Activated CD4-positive, alpha-beta T cell treated with anti-CD3 and anti-CD28 coated beads for 1 hour (primary cell): ENCODE measurements at regions not wholly inside any gene's neighbourhood (a gene's known extent, or its start where the extent isn't known, plus 50 kb on each side); places are given as distances from the start of the nearest gene placed in this dataset.
"Not testable (repeated sequence)": the region's sequence is repeated elsewhere in the genome, so short reads cannot be mapped to it uniquely, and the experiment has no call there.

Experiments
- DNase-seq: peaks from one replicate; pipeline ENCODE4 v3.0.0-alpha.2; 2020

DNA sequence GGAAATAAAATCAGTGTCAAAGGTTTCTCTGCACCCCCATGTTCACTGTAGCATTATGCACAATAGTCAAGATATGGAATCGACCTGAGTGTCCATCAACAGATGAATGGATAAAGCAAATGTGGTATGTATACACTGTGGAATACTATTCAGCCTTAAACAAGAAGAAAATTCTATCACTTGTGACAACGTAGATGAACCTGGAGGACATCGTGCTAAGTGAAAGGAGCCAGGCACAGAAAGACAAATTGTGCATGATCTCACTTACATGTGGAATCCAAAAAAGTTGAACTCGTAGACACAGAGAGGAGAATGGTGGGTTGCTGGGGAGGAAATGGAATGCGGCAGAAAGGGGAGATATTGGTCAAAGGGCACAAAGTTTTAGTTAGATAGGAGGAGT lies 136.3 kb upstream of the ESR1 start:
- DNase-seq, result no peak

- no peak for DNase-seq
These were observed 132.9 kb upstream of the ESR1 start for GRCh38 chr6:151674578-151674977.

DNA sequence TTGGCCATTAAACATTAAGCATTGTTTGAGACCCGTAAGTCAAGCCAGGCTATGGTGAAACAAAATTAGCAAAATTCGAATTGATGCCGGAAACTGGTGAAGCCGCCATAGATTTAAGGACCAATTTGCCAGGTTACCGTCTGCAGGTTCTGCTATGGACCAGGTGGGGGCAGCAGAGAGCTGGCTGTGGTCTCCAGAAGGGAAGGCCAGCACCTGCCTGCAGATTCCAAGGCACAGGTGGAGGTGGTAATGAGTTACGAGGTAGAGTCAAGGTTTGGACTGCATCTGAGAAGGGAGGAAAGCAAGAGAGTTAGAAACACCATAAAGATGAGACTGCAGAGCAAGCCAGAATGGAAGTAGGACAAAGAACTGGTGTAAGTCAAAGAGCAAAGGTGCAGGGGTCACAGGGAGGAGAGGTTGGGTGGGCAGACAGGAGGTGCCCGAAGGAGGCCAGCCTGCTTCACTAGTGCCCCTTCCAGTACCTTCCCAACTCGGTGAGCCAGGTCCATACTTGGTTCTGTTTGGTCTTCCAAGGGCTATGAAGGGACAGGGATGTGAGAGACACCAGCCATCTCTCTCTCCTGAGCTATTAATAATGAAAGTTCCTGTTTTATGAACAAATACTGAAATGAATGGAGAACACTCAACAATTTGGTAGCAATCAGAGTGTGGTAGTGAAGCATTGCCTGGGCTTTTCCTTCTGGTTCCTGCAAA lies 131.6 kb upstream of the ESR1 start:
- DNase-seq, result peak; percentile 26

GRCh38 chr6:151676460-151676945 lies 131.0 kb upstream of the ESR1 start:
- no peak for DNase-seq

- no peak for DNase-seq
These were observed 130.1 kb upstream of the ESR1 start for GRCh38 chr6:151677404-151677803.

DNA sequence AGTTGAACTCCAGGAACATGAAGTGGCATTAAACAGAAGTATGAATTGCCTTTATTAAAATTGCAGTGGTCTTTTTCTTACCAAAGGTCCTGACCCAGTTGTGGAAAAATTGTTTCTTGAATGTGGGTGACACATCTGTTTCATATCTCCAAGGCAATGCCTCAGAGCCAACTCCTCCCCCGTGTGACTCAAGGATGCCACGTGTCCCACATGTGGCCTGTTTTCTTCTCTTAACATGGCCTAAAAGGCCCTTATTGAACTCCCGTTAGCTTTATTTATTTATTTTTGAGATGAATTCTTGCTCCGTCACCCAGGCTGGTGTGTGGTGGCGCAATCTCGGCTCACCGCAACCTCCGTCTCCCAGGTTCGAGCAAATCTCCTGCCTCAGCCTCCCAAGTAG lies 128.4 kb upstream of the ESR1 start:
- DNase-seq, result no peak

DNA sequence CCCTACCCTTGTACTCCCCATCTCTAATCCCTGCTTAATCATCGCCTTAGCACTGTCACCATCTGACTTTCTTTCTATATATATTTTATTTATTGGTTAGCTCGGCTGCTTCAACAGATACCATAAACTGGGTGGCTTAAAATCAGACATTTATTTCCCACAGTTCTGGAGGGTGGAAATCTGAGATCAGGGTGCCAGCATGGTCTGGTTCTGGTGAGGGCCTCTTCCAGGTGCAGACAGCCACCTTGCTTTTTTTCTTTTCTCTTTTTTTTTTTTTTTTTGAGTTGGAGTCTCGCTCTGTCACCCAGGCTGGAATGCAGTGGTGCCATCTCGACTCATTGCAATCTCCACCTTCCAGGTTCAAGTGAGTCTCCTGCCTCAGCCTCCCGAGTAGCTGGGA lies 127.5 kb upstream of the ESR1 start:
- no peak for DNase-seq

- no peak for DNase-seq
These were observed 126.5 kb upstream of the ESR1 start for GRCh38 chr6:151680846-151681432.

DNA sequence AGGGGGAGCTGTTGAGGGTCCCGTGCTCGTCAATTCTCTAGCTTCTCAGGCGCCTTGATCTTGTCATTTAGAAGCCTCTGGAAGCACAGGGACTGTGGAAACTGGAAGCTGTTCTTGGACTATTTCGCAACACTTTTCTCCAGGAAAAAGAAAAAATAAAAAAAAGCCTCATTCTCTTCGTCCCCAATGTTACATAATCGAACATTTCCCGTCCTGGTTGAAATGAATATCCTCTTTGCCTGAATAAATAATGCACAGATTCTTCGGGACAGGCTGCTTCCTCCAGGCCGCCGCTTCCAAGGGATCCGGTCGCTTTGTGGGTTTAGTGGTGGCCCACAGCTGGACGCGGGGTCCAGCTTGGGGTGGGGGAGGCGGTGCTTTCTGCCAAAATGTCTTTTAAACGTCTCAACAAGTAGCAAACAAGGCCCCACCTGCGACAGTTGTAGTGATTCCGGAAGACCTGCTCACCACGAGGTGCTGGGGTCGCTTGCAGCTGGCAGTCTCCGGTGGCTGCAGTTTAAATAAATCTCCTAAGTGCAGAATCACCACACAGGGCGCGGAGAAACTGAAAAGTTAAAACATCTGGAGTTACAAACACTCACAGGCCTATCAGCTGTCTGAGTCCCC lies 125.9 kb upstream of the ESR1 start:
- DNase-seq, result no peak

GRCh38 chr6:151682251-151682650 lies 125.2 kb upstream of the ESR1 start:
- DNase-seq, result no peak

DNA sequence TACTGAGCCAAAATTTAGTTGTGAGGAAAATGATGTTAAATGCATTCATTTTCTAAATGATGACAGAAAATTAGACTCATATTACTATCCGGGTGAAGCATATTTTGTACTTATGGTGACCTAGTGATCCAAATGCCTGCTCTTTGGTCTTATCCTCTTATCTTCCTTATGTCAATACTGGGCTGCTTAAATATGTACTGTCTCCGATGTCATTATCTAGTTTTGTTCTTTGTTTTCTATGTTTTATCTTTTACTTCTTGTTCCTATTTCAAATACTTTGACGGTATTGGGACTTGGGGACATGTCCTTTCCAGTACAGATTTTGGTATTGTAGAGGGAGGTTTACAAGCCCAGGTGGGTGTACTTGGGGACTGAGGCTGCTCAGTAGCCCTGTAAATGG lies 124.6 kb upstream of the ESR1 start:
- DNase-seq, result no peak

GRCh38 chr6:151683381-151683780 lies 124.1 kb upstream of the ESR1 start:
- DNase-seq, result no peak

GRCh38 chr6:151689499-151690201 lies 117.8 kb upstream of the ESR1 start:
- no peak for DNase-seq

DNA sequence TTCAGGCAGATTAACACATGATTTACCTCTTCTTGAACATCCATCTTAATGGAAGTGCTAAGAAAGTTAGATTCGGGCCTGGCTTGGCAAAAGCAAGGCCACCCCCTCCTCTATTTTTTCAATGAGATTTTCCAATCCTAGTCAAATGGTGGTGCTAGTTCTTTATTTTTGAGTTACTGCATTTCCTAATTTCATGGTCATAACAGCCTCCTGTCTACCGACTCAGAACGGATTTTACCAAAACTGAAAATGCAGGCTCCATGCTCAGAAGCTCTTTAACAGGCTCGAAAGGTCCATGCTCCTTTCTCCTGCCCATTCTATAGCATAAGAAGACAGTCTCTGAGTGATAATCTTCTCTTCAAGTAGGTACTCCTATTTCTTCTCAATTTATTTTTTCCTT lies 117.2 kb upstream of the ESR1 start:
- DNase-seq, result no peak

DNA sequence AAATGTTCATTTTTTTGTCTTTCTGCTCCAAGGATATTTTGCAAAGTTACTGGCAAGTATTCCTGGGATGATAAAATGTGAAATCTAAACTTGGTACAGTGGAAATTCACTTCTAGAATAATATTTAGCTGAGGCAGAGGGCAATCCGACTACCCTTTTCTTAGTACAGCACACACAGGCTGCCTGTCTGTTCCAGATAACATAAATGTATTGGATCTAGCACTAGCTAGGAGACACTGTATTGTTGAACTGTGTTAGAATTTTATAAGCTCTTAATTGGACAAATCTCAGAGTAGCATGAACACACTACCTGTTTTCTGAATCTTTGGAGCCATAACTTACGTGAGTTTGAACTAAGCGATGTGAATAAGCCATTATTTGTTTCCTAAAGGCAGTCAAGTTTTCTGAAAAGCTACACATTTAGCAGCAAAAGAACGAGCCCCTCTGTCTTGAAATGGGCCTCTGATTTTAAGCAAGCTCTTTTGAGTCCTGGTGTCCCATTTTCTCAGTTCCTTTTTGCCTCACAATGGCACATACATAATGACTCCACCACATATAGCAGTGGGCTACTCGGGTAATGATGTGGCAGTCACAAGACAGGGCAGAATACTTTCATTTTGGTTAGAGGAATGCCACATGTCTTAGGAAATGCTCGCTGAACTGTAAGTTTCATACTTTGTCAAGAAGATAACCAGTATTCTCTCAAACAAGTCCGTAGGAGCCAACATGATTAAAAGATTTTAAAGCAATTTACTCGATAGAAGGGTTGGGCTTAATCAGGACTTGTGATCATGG lies 116.5 kb upstream of the ESR1 start:
- DNase-seq, result no peak

GRCh38 chr6:151692216-151692615 lies 115.3 kb upstream of the ESR1 start:
- no peak for DNase-seq

DNA sequence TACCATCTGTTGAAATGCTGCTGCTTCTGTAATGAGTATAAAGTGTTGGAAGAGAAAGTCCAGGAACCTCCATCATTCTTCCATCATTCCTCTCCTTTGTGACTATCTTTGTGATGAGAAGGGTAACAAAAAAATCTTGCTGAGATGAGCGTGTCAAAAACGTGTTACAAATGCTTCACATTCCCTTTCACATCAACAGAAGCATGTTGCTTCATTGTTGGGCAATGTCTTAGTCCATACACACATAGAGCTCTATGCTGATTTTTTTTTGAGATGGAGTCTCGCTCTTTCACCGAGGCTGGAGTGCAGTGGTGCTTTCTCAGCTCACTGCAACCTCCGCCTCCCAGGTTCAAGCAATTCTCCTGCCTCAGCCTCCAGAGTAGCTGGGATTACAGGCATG lies 114.1 kb upstream of the ESR1 start:
- no peak for DNase-seq

GRCh38 chr6:151695156-151695555 lies 112.3 kb upstream of the ESR1 start:
- DNase-seq, result no peak

GRCh38 chr6:151696302-151696701 lies 111.2 kb upstream of the ESR1 start:
- DNase-seq, result not testable (repeated sequence)

DNA sequence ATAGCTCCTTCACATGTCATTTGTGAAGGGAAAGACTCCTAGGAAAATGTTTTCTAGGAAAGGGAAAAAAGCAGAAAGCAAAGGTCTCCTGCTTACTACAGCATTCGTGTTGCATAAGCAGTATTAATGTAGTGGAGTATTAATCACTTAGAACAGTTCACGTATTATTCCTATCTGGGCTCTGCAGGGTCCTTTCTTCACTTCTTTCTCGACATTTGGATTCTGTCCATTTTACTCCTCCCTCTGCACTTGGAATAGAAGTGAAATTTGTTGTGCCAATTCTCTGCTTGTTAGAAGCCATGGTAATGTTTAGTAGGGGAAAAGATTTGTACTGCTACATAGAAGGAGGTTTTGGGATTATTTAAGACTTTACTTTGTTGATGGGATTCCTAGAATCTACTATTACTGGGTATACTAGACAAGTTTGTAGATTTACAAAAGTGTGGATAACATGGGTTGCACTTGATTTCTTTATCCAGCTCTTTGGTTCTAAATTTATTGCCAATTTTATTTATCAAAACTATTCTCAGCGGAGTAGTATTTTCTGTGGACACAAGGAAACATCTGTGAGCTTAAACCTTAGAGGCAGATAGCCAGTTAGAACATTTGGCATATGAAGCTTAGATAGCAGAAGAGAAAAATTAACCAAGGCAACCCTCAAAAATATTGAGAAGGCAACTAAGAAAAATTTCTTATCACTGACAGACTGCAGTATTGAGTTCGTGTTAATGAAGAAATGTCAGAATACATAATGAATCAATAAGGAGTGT lies 108.4 kb upstream of the ESR1 start:
- DNase-seq, result no peak

DNA sequence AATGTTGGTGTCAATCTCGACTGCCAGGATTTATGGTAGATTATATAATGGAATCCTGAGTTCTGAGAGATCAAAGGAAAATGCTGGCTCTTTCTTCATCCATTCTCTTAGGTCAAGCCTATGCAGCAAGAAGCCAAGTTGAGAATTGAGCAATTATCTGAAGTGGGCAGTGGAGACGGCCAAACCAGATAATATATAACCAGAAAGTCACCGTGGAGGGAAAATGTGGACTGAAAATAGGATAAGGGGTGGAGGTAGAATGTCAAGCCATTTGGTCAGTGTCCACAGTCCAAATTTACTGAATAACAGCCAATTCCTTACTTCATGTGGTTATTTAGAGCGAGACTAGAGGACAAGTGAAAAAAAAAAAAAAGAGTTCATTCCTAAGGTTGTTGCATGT lies 107.8 kb upstream of the ESR1 start:
- DNase-seq, result no peak

DNA sequence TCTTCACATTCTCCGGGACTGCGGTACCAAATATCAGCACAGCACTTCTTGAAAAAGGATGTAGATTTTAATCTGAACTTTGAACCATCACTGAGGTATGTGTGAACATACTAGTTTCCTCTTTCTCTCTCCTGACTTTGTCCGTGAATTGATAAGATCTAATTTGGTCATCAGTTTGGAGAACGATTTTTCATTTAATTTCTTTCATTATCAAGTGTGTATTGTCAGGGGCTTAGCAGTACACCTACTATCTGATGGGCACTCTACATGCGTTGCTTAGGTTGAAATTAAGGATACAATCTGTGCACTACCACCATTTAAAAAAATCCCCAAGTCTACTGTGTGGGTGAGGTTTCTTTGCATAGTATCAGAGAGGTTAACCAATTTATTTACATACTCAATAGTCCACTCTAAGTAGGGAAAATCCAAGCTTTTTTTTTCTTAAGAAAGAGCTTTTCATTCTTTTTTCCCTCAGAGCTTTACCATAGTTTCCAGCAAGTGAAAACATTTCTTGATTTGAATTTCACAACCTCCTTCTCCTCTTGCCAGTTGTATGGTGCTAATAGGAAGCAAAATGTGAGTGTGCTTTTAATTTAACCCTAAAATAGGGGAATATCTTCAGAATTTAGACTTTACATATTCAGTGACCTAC lies 105.4 kb upstream of the ESR1 start:
- no peak for DNase-seq
